PC-9 (cell line): ENCODE measurements at regions not wholly inside any gene's neighbourhood (a gene's known extent, or its start where the extent isn't known, plus 50 kb on each side); places are given as distances from the start of the nearest gene placed in this dataset.

ENCODE experiments used
- CTCF ChIP-seq: fragments of 200-600 bp; sonication (generic); conservative IDR thresholded peaks from 2 replicates; pipeline ENCODE4 v1.6.1; 2017; ENCODE audit warnings: mixed run types, antibody characterized with exemption, mild to moderate bottlenecking, moderate library complexity
- EZH2 ChIP-seq: fragments of 200-600 bp; sonication (generic); IDR thresholded peaks from 2 replicates; pipeline ENCODE4 v1.8.0; 2017; ENCODE audit warnings: antibody characterized with exemption, low read depth

- TF ChIP-seq EZH2 (no peak), CTCF (no peak)
Observed at GRCh38 chr9:13651526-13651925, 372.0 kb upstream of the MPDZ start.
